Mesothelial cell of epicardium (in vitro differentiated cells): ENCODE measurements at regions not wholly inside any gene's neighbourhood (a gene's known extent, or its start where the extent isn't known, plus 50 kb on each side); places are given as distances from the start of the nearest gene placed in this dataset.

Experiments used
- DNase-seq, 2 experiments: peaks; one replicate each; pipeline ENCODE4 v3.0.0; 2021; ENCODE audit warnings: low spot score in 2 of 2; ENCODE audit not compliant: unreplicated experiment in 2 of 2
- H3K27ac Mint-ChIP-seq: 2 replicates; pipeline ENCODE4 v1.8.0; 2021; ENCODE audit warnings: mixed read lengths
- H3K27me3 Mint-ChIP-seq: 2 replicates; pipeline ENCODE4 v1.8.0; 2021; ENCODE audit warnings: low read depth, mixed read lengths
- H3K36me3 Mint-ChIP-seq: 2 replicates; pipeline ENCODE4 v1.8.0; 2021; ENCODE audit warnings: mixed read lengths
- H3K4me1 Mint-ChIP-seq: 2 replicates; pipeline ENCODE4 v1.8.0; 2021; ENCODE audit warnings: mixed read lengths
- H3K4me3 Mint-ChIP-seq: 2 replicates; pipeline ENCODE4 v1.8.0; 2021; ENCODE audit warnings: mild to moderate bottlenecking, moderate library complexity, mixed read lengths
- H3K9me3 Mint-ChIP-seq: 2 replicates; pipeline ENCODE4 v1.8.0; 2021; ENCODE audit warnings: mixed read lengths
- TF ChIP-seq, protein P1 (sequence below): fragments of 200-600 bp; sonication (generic); IDR thresholded peaks from one replicate; pipeline ENCODE4 v1.5.0; 2021; ENCODE audit warnings: antibody characterized with exemption; ENCODE audit not compliant: unreplicated experiment

DNA sequence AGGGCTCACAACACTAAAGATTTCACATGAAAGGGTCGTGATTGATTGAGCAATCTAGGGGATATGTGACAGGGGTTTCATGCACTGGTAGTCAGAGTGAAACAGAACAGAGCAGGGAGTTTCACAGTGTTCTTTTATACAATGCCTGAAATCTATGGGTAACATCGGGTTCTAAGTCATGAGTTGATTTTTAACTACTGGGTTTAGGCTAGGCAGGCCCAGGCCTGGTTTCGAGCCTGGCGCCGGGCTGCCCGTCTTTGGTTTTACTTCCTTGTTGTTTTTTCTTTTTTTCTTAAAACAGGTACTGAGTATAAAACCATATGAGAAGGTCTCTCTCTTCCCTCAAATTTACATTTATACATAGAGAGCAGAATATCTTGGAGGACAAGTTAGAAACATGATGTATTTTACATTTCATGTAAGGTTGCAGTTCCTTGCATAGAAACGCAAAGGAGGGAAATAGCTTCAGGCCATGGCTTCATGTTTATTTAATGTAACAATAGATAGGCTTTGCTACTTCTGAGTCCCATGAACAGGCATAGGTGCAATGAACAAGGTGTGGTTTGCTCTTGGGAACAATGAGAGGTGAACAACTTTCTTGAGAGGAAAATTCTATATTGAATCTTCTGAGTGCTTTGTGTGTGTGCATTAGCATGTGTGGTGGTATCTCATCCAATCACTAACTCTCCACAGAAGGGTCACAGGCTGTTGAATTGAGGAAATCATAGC is 128.9 kb upstream of the RXFP2 start:
- DNase-seq = no peak
- H3K27me3 Mint-ChIP-seq = no peaks in the 10 kb centered on the region

GRCh38 chr13:31611214-31611613 is 128.1 kb upstream of the RXFP2 start:
- TF ChIP-seq, protein P1, sequence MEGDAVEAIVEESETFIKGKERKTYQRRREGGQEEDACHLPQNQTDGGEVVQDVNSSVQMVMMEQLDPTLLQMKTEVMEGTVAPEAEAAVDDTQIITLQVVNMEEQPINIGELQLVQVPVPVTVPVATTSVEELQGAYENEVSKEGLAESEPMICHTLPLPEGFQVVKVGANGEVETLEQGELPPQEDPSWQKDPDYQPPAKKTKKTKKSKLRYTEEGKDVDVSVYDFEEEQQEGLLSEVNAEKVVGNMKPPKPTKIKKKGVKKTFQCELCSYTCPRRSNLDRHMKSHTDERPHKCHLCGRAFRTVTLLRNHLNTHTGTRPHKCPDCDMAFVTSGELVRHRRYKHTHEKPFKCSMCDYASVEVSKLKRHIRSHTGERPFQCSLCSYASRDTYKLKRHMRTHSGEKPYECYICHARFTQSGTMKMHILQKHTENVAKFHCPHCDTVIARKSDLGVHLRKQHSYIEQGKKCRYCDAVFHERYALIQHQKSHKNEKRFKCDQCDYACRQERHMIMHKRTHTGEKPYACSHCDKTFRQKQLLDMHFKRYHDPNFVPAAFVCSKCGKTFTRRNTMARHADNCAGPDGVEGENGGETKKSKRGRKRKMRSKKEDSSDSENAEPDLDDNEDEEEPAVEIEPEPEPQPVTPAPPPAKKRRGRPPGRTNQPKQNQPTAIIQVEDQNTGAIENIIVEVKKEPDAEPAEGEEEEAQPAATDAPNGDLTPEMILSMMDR = no peak
- DNase-seq = no peak
- Mint-ChIP-seq H3K27ac (no peak overlapping the region), H3K9me3 (peaks cover 16% of the 10 kb centered on the region), H3K4me3 (no peak overlapping the region), H3K4me1 (no peaks in the 10 kb centered on the region), H3K36me3 (no peaks in the 10 kb centered on the region), H3K27me3 (no peaks in the 10 kb centered on the region)

More for the DNA sequence above, 128.9 kb upstream of the RXFP2 start:
- TF ChIP-seq, protein P1 = no peak
- peaks cover 16% of the 10 kb centered on the region for H3K9me3 Mint-ChIP-seq
- H3K4me1 Mint-ChIP-seq = peaks cover 7% of the 10 kb centered on the region
- H3K36me3 Mint-ChIP-seq = no peaks in the 10 kb centered on the region
- H3K27ac Mint-ChIP-seq = no peak overlapping the region
- H3K4me3 Mint-ChIP-seq = no peak overlapping the region

DNA sequence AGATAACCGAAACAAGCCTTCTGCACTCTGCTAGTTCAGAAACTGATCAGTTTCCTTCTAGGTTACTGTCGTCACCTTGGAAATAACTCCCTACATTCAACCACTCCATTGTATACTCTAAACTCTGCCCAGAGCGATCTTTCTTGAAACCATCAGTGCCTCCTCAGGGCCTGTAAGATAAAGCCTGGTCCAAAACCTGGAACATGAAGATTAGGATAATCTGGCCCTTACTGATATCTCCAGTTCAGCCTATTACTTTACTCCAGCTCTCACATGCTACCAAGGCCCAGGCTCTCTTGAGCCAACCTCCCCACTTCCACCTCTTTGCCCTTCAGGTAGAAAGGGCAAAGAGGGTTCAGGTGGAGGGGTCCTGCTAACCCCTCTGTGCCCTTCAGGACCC is 125.3 kb upstream of the RXFP2 start:
- TF ChIP-seq, protein P1 = no peak
- Mint-ChIP-seq H3K36me3 (no peaks in the 10 kb centered on the region), H3K27me3 (no peaks in the 10 kb centered on the region), H3K9me3 (peaks cover 16% of the 10 kb centered on the region), H3K4me3 (no peak overlapping the region), H3K27ac (no peak overlapping the region), H3K4me1 (no peaks in the 10 kb centered on the region)
- DNase-seq = no peak

DNA sequence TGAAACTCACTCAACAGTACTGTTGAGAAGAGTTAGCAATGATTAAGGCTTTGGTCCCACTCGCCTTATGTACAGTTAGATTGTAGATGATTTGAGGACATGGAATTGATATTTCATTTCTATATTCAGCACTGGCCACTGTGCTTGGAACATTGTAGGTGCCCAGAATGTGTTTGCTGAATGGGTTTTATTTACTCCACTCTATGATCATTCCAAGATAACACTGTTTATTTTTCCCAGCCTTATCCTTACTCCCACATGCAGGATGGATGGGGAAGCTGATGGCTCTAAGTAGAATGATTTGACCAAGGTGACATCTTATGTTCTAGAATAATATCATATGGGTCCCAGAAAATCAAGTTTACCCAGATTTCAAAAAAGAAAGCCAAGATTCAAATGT is 124.6 kb upstream of the RXFP2 start:
- no peak for DNase-seq
- Mint-ChIP-seq H3K27ac (no peak overlapping the region), H3K9me3 (peaks cover 16% of the 10 kb centered on the region), H3K27me3 (no peaks in the 10 kb centered on the region), H3K36me3 (no peaks in the 10 kb centered on the region), H3K4me3 (no peak overlapping the region), H3K4me1 (no peaks in the 10 kb centered on the region)
- TF ChIP-seq, protein P1 = no peak

- Mint-ChIP-seq H3K9me3 (peaks cover 17% of the 10 kb centered on the region), H3K36me3 (no peaks in the 10 kb centered on the region), H3K27ac (no peak overlapping the region), H3K27me3 (peaks cover 2% of the 10 kb centered on the region), H3K4me1 (peaks cover 14% of the 10 kb centered on the region), H3K4me3 (no peak overlapping the region)
- DNase-seq = no peak
- TF ChIP-seq, protein P1 = no peak
These were observed 114.2 kb upstream of the RXFP2 start for GRCh38 chr13:31625115-31625514.
